ENCODE measurements at regions not wholly inside any gene's neighbourhood (a gene's known extent, or its start where the extent isn't known, plus 50 kb on each side); places are given as distances from the start of the nearest gene placed in this dataset.

DNA sequence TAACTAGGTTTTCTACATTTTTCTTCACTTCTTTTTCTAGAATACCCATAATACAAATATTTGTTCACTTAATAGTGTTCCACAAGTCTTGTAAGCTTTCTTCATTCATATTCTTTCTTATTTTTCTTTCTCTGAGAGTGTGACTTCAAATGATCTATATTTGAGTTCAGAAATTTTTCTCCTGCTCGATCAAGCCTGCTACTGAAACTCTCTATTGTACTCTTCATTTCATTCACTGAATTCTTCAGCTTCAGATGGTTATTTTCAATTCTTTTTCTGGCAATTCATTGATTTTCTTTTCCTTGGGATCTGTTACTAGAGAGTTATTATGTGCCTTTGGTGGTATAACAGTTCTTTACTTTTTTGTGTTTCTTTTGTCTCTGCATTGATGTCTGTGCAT is 82.5 kb upstream of the CAMK1G start:
- Histone ChIP-seq H3K27me3 (ENCODE audit: control insufficient read depth in 1 of 2, insufficient read depth in 2 of 2, low read length in 2 of 2) (no peaks in the 10 kb centered on the region), H3K36me3 (ENCODE audit: insufficient read depth, low read length) (no peaks in the 10 kb centered on the region), H3K4me3 (ENCODE audit: low read length) (no peak overlapping the region), H3K9me3 (ENCODE audit: control insufficient read depth in 1 of 2, insufficient read depth in 1 of 2, low read length in 2 of 2) (peaks cover 17 to 22% of the 10 kb centered on the region in 2 experiments), H3K27ac (ENCODE audit: low read depth in 1 of 2, low read length in 2 of 2) (no peak overlapping the region), H3K4me1 (ENCODE audit: insufficient read depth, low read length) (no peaks in the 10 kb centered on the region)
- DNase-seq (no peak), ATAC-seq (ENCODE audit: poor library complexity) (no peak)
- Mint-ChIP-seq H3K4me1 (ENCODE audit: low read depth) (no peaks in the 10 kb centered on the region), H3K4me3 (no peak overlapping the region), H3K9me3 (peaks cover 20% of the 10 kb centered on the region), H3K36me3 (ENCODE audit: low read depth) (no peaks in the 10 kb centered on the region), H3K27ac (no peak overlapping the region), H3K27me3 (peaks cover 34% of the 10 kb centered on the region)
- ChIA-PET CTCF (no interaction called here), POLR2A (no interaction called here)
- intact Hi-C loops (cut with DNase I, micrococcal nuclease) = no loop called here
- TF ChIP-seq CTCF (IDR thresholded peaks at IDR 0.05) = no peak

DNA sequence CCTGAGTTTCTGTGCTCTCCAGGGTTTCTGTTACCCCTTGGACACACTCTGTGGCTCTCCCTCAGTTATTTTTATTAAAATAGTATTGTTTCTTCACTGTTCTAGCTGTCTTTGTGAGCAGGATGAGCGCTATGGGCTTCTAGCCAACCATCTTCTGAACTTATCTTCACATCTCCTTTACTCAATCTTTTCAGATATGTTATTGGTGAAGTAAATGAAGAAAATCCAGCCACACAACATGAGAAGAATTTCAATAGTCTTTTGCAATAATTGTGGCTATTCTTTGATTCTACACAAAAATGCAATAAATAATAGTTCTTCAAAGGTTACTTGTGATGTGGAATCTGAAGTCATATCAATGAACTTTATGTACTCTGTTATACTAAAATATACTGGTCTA is 80.3 kb upstream of the CAMK1G start:
- no peaks in the 10 kb centered on the region for H3K27me3 ChIP-seq (ENCODE audit: control insufficient read depth in 1 of 2, insufficient read depth in 2 of 2, low read length in 2 of 2)
- H3K4me3 Mint-ChIP-seq = no peak overlapping the region
- CTCF ChIA-PET = interaction anchor here (1.3 kb wide), 1 partner anchor 16 kb away, joined by 3 read pairs; no protein-coding TSS in a partner anchor

GRCh38 chr1:209504571-209504970 is 78.9 kb upstream of the CAMK1G start:
- H3K9me3 ChIP-seq (ENCODE audit: control insufficient read depth in 1 of 2, insufficient read depth in 1 of 2, low read length in 2 of 2) = peaks cover 13 to 17% of the 10 kb centered on the region in 2 experiments
- Mint-ChIP-seq H3K27ac (no peak overlapping the region), H3K36me3 (ENCODE audit: low read depth) (no peaks in the 10 kb centered on the region), H3K4me3 (no peak overlapping the region), H3K27me3 (peaks cover 46% of the 10 kb centered on the region), H3K4me1 (ENCODE audit: low read depth) (no peaks in the 10 kb centered on the region), H3K9me3 (peaks cover 14% of the 10 kb centered on the region)
- H3K27ac ChIP-seq (ENCODE audit: low read depth in 1 of 2, low read length in 2 of 2) = no peak overlapping the region
- CTCF ChIA-PET = no interaction called here
- no peaks in the 10 kb centered on the region for H3K4me1 ChIP-seq (ENCODE audit: insufficient read depth, low read length)
- H3K27me3 ChIP-seq (ENCODE audit: control insufficient read depth in 1 of 2, insufficient read depth in 2 of 2, low read length in 2 of 2) = no peaks in the 10 kb centered on the region
- POLR2A ChIA-PET = no interaction called here
- no peak for DNase-seq
- H3K36me3 ChIP-seq (ENCODE audit: insufficient read depth, low read length) = no peaks in the 10 kb centered on the region
- H3K4me3 ChIP-seq (ENCODE audit: low read length) = no peak overlapping the region
- intact Hi-C loops (cut with DNase I, micrococcal nuclease) = no loop called here
- ATAC-seq (ENCODE audit: poor library complexity) = no peak
- no peak for TF ChIP-seq CTCF (IDR thresholded peaks at IDR 0.05)

More for the DNA sequence above, 80.3 kb upstream of the CAMK1G start:
- H3K27me3 Mint-ChIP-seq = peaks cover 46% of the 10 kb centered on the region
- Histone ChIP-seq H3K27ac (ENCODE audit: low read depth in 1 of 2, low read length in 2 of 2) (no peak overlapping the region), H3K36me3 (ENCODE audit: insufficient read depth, low read length) (no peaks in the 10 kb centered on the region), H3K4me3 (ENCODE audit: low read length) (no peak overlapping the region), H3K9me3 (ENCODE audit: control insufficient read depth in 1 of 2, insufficient read depth in 1 of 2, low read length in 2 of 2) (peaks cover 17 to 18% of the 10 kb centered on the region in 2 experiments), H3K4me1 (ENCODE audit: insufficient read depth, low read length) (no peaks in the 10 kb centered on the region)
- no peaks in the 10 kb centered on the region for H3K4me1 Mint-ChIP-seq (ENCODE audit: low read depth)
- ATAC-seq (ENCODE audit: poor library complexity) (no peak), DNase-seq (no peak)
- no peaks in the 10 kb centered on the region for H3K36me3 Mint-ChIP-seq (ENCODE audit: low read depth)
- peaks cover 17% of the 10 kb centered on the region for H3K9me3 Mint-ChIP-seq
- no peak overlapping the region for H3K27ac Mint-ChIP-seq
- TF ChIP-seq CTCF (IDR thresholded peaks at IDR 0.05) = no peak
- POLR2A ChIA-PET = no interaction called here
- intact Hi-C loops (cut with DNase I, micrococcal nuclease) = no loop called here
